Body of pancreas (tissue), 4 donors: ENCODE measurements at regions not wholly inside any gene's neighbourhood (a gene's known extent, or its start where the extent isn't known, plus 50 kb on each side); places are given as distances from the start of the nearest gene placed in this dataset.

Source experiments
- ATAC-seq: fragments of 150-250 bp; one replicate; pipeline ENCODE4 v1.9.1; 2016
- DNase-seq, 4 donors: peaks; one replicate each; pipeline ENCODE4 v3.0.0-alpha.2; 2019
- H3K27ac ChIP-seq, 4 donors: fragments of 200-600 bp; sonication (generic); 1 replicate in 3 of 4; 2 replicates in 1 of 4; pipeline versions ENCODE4 v1.5.1 to v1.6.1; 2016 to 2019; ENCODE audit warnings: mild to moderate bottlenecking in 1 of 4, mixed read lengths in 1 of 4, moderate library complexity in 1 of 4
- H3K27me3 ChIP-seq, 2 donors: fragments of 200-600 bp; sonication (generic); one replicate each; pipeline ENCODE4 v1.6.0; 2016; ENCODE audit warnings: mild to moderate bottlenecking in 1 of 2
- H3K36me3 ChIP-seq, 2 donors: fragments of 200-600 bp; sonication (generic); replicated peaks in 1 of 2; 2 replicates each; pipeline ENCODE4 v1.5.1; 2016; ENCODE audit warnings: low read depth in 2 of 2; ENCODE audit not compliant: insufficient read depth in 1 of 2
- H3K4me1 ChIP-seq: fragments of 200-600 bp; sonication (generic); one replicate; pipeline ENCODE4 v1.6.0; 2016
- H3K4me3 ChIP-seq, 2 donors: fragments of 200-600 bp; sonication (generic); 1 replicate in 1 of 2; 2 replicates in 1 of 2; pipeline ENCODE4 v1.5.1; 2016 to 2019
- H3K9me3 ChIP-seq, 3 donors: fragments of 200-600 bp; sonication (generic); 1 replicate in 2 of 3; 2 replicates in 1 of 3; pipeline ENCODE4 v1.5.1; 2016
- CTCF ChIP-seq, 7 experiments: fragments of 450-650 bp in 4 of 7; fragments of 200-600 bp in 3 of 7; sonication (generic) in 3 of 7; IDR thresholded peaks; one replicate each; pipeline ENCODE4 v1.5.1; 2016 to 2019; ENCODE audit warnings: antibody characterized with exemption in 7 of 7
- POLR2A ChIP-seq, 3 donors: fragments of 450-650 bp; IDR thresholded peaks; one replicate each; pipeline ENCODE4 v1.6.1; 2016; ENCODE audit warnings: antibody characterized with exemption in 3 of 3, mild to moderate bottlenecking in 2 of 3
- WGBS, 2 donors: methylation state at CpG; one replicate each; pipeline ENCODE4 v1.1.5; 2017; 5-methylcytosine and 5-hydroxymethylcytosine counted together
- intact Hi-C: fragments of 100-400 bp; cut with DNase I; formaldehyde crosslinking; loops from one replicate; pipeline ENCODE4 v1.15.1; 2023

GRCh38 chr7:156580036-156580435, 60.5 kb upstream of the RNF32 start:
- Histone ChIP-seq H3K27me3 (no peaks in the 10 kb centered on the region), H3K36me3 (no peaks in the 10 kb centered on the region), H3K4me3 (no peak overlapping the region), H3K9me3 (no peaks in the 10 kb centered on the region), H3K27ac (no peak overlapping the region), H3K4me1 (no peaks in the 10 kb centered on the region)
- no peak for DNase-seq
- WGBS, 2 donors = 87% methylated on average over 8 of the region's 8 CpGs
- no peak for ATAC-seq
- intact Hi-C loops = no loop called here
- TF ChIP-seq POLR2A (IDR thresholded peaks at IDR 0.05) = no peak
- TF ChIP-seq CTCF (IDR thresholded peaks at IDR 0.05) = no peak

GRCh38 chr7:156579566-156579965, 61.0 kb upstream of the RNF32 start:
- ATAC-seq (no peak), DNase-seq (no peak)
- TF ChIP-seq CTCF (IDR thresholded peaks at IDR 0.05) (no peak), POLR2A (IDR thresholded peaks at IDR 0.05) (no peak)
- 79 to 89% methylated on average over 7 to 8 of the region's 8 CpGs for WGBS, 2 donors
- Histone ChIP-seq H3K4me3 (no peak overlapping the region), H3K9me3 (no peaks in the 10 kb centered on the region), H3K36me3 (no peaks in the 10 kb centered on the region), H3K27me3 (no peaks in the 10 kb centered on the region), H3K4me1 (no peaks in the 10 kb centered on the region), H3K27ac (no peak overlapping the region)
- intact Hi-C loops = no loop called here

- 65 to 83% methylated on average over 7 to 8 of the region's 8 CpGs for WGBS, 2 donors
- TF ChIP-seq CTCF (IDR thresholded peaks at IDR 0.05) (no peak), POLR2A (IDR thresholded peaks at IDR 0.05) (no peak)
Measured at GRCh38 chr7:156578978-156579430, 61.6 kb upstream of the RNF32 start.

GRCh38 chr7:156578578-156578940, 62.0 kb upstream of the RNF32 start:
- 78 to 83% methylated on average over 14 to 21 of the region's 23 CpGs for WGBS, 2 donors
- no peak overlapping the region for H3K27ac ChIP-seq
- no peaks in the 10 kb centered on the region for H3K4me1 ChIP-seq
- TF ChIP-seq CTCF (IDR thresholded peaks at IDR 0.05) (no peak), POLR2A (IDR thresholded peaks at IDR 0.05) (no peak)
- H3K9me3 ChIP-seq = no peaks in the 10 kb centered on the region
- no peaks in the 10 kb centered on the region for H3K27me3 ChIP-seq
- no peaks in the 10 kb centered on the region for H3K36me3 ChIP-seq
- no peak overlapping the region for H3K4me3 ChIP-seq
- intact Hi-C loops = no loop called here
- ATAC-seq (no peak), DNase-seq (no peak)

More at GRCh38 chr7:156578978-156579430, 61.6 kb upstream of the RNF32 start:
- intact Hi-C loops = no loop called here
- ATAC-seq (no peak), DNase-seq (no peak)
- Histone ChIP-seq H3K9me3 (no peaks in the 10 kb centered on the region), H3K27ac (no peak overlapping the region), H3K27me3 (no peaks in the 10 kb centered on the region), H3K4me1 (no peaks in the 10 kb centered on the region), H3K36me3 (no peaks in the 10 kb centered on the region), H3K4me3 (no peak overlapping the region)
